H9 (cell line): ENCODE measurements at regions not wholly inside any gene's neighbourhood (a gene's known extent, or its start where the extent isn't known, plus 50 kb on each side); places are given as distances from the start of the nearest gene placed in this dataset.
"Not testable (repeated sequence)": the region's sequence is repeated elsewhere in the genome, so short reads cannot be mapped to it uniquely, and the experiment has no call there.

ENCODE experiments used
- DNase-seq: peaks from one replicate; pipeline ENCODE4 v3.0.0-alpha.2; 2017
- H2AFZ ChIP-seq: one replicate; pipeline ENCODE4 v1.6.1; 2013; ENCODE audit warnings: mild to moderate bottlenecking, low read length, control low read depth, moderate library complexity
- H2AK5ac ChIP-seq: 2 replicates; pipeline ENCODE4 v1.6.1; 2013; ENCODE audit warnings: low read length, control low read depth, mixed read lengths; ENCODE audit not compliant: insufficient read length
- H2BK120ac ChIP-seq: one replicate; pipeline ENCODE4 v1.6.1; 2013; ENCODE audit warnings: low read depth, mild to moderate bottlenecking, low read length, control low read depth, inconsistent platforms; ENCODE audit not compliant: poor library complexity, severe bottlenecking
- H2BK12ac ChIP-seq: 2 replicates; pipeline ENCODE4 v1.6.1; 2013; ENCODE audit warnings: low read length, control low read depth, mixed read lengths, low read depth; ENCODE audit not compliant: insufficient read length
- H2BK15ac ChIP-seq: 2 replicates; pipeline ENCODE4 v1.6.1; 2013; ENCODE audit warnings: low read depth, low read length, control low read depth
- H2BK20ac ChIP-seq: one replicate; pipeline ENCODE4 v1.6.1; 2013; ENCODE audit warnings: low read depth, mild to moderate bottlenecking, low read length, control low read depth, inconsistent platforms; ENCODE audit not compliant: poor library complexity, severe bottlenecking
- H2BK5ac ChIP-seq: 2 replicates; pipeline ENCODE4 v1.6.1; 2013; ENCODE audit warnings: low read length, control low read depth, mixed read lengths; ENCODE audit not compliant: insufficient read length
- H3K14ac ChIP-seq: 2 replicates; pipeline ENCODE4 v1.6.1; 2013; ENCODE audit warnings: low read length, control low read depth; ENCODE audit not compliant: insufficient read depth
- H3K18ac ChIP-seq: 2 replicates; pipeline ENCODE4 v1.6.1; 2013; ENCODE audit warnings: low read depth, mild to moderate bottlenecking, mixed read lengths, low read length, control low read depth; ENCODE audit not compliant: insufficient read length
- H3K23ac ChIP-seq: 2 replicates; pipeline ENCODE4 v1.6.1; 2013; ENCODE audit warnings: low read length, control low read depth, mixed read lengths, low read depth; ENCODE audit not compliant: insufficient read length
- H3K23me2 ChIP-seq: 2 replicates; pipeline ENCODE4 v1.6.1; 2013; ENCODE audit warnings: low read depth, mild to moderate bottlenecking, mixed read lengths, low read length, control low read depth; ENCODE audit not compliant: insufficient read length, poor library complexity, severe bottlenecking
- H3K27ac ChIP-seq: 2 replicates; pipeline ENCODE4 v1.5.1; 2013; ENCODE audit warnings: low read length, control low read depth, mixed read lengths, low read depth; ENCODE audit not compliant: insufficient read length
- H3K27me3 ChIP-seq: 2 replicates; pipeline ENCODE4 v1.6.1; 2013; ENCODE audit warnings: low read length, control low read depth, inconsistent platforms; ENCODE audit not compliant: insufficient read depth
- H3K4ac ChIP-seq: 2 replicates; pipeline ENCODE4 v1.6.1; 2013; ENCODE audit warnings: low read depth, mild to moderate bottlenecking, control low read depth, inconsistent platforms, low read length, moderate library complexity
- H3K4me1 ChIP-seq: 2 replicates; pipeline ENCODE4 v1.6.1; 2013; ENCODE audit warnings: low read length, control low read depth, inconsistent platforms; ENCODE audit not compliant: insufficient read depth
- H3K4me2 ChIP-seq: 2 replicates; pipeline ENCODE4 v1.6.1; 2013; ENCODE audit warnings: low read length, control low read depth, mixed read lengths; ENCODE audit not compliant: insufficient read length, insufficient read depth
- H3K56ac ChIP-seq: 2 replicates; pipeline ENCODE4 v1.6.1; 2013; ENCODE audit warnings: low read depth, mild to moderate bottlenecking, mixed read lengths, low read length, control low read depth; ENCODE audit not compliant: insufficient read length
- H3K79me1 ChIP-seq: 2 replicates; pipeline ENCODE4 v1.6.1; 2013; ENCODE audit warnings: low read depth, mild to moderate bottlenecking, moderate library complexity, low read length, control low read depth, inconsistent platforms; ENCODE audit not compliant: insufficient read depth, poor library complexity, severe bottlenecking
- H3K79me2 ChIP-seq: 2 replicates; pipeline ENCODE4 v1.6.1; 2013; ENCODE audit warnings: low read length, control low read depth, inconsistent platforms; ENCODE audit not compliant: insufficient read depth
- H3K9ac ChIP-seq: 2 replicates; pipeline ENCODE4 v1.6.1; 2013; ENCODE audit warnings: low read length, control low read depth, mixed read lengths; ENCODE audit not compliant: insufficient read length; ENCODE audit errors: extremely low read depth
- H3K9me3 ChIP-seq: one replicate; pipeline ENCODE4 v1.6.1; 2013; ENCODE audit warnings: low read depth, low read length, inconsistent platforms; ENCODE audit not compliant: control insufficient read depth
- H3T11ph ChIP-seq: one replicate; pipeline ENCODE4 v1.6.1; 2013; ENCODE audit warnings: mild to moderate bottlenecking, low read length, control low read depth, inconsistent platforms
- H4K20me1 ChIP-seq: one replicate; pipeline ENCODE4 v1.6.1; 2013; ENCODE audit not compliant: control insufficient read depth, insufficient read length, insufficient read depth
- H4K5ac ChIP-seq: 2 replicates; pipeline ENCODE4 v1.6.1; 2013; ENCODE audit warnings: low read depth, mild to moderate bottlenecking, mixed read lengths, low read length, control low read depth; ENCODE audit not compliant: insufficient read length
- H4K8ac ChIP-seq: replicated peaks from 2 replicates; pipeline ENCODE4 v1.6.1; 2013; ENCODE audit warnings: low read length, control low read depth, mixed read lengths, low read depth; ENCODE audit not compliant: insufficient read length
- H4K91ac ChIP-seq: 2 replicates; pipeline ENCODE4 v1.6.1; 2013; ENCODE audit warnings: low read depth, mild to moderate bottlenecking, moderate library complexity, mixed read lengths, low read length, control low read depth; ENCODE audit not compliant: insufficient read length
- H3K27ac Mint-ChIP-seq, 3 experiments: 2 replicates in 2 of 3; 3 replicates in 1 of 3; pipeline ENCODE4 v1.8.0; 2020 to 2021; ENCODE audit warnings: mixed read lengths in 3 of 3, mild to moderate bottlenecking in 1 of 3, moderate library complexity in 1 of 3
- H3K27me3 Mint-ChIP-seq: 2 replicates; pipeline ENCODE4 v1.8.0; 2021; ENCODE audit warnings: low read depth, mild to moderate bottlenecking, moderate library complexity, mixed read lengths
- H3K36me3 Mint-ChIP-seq, 3 experiments: 2 replicates in 2 of 3; 3 replicates in 1 of 3; pipeline ENCODE4 v1.8.0; 2020 to 2021; ENCODE audit warnings: low read depth in 3 of 3, mixed read lengths in 3 of 3; ENCODE audit not compliant: insufficient read depth in 1 of 3
- H3K4me1 Mint-ChIP-seq, 2 experiments: 2 replicates each; pipeline ENCODE4 v1.8.0; 2020; ENCODE audit warnings: mixed read lengths in 2 of 2
- H3K4me3 Mint-ChIP-seq, 2 experiments: 2 replicates in 1 of 2; 3 replicates in 1 of 2; pipeline ENCODE4 v1.8.0; 2020 to 2021; ENCODE audit warnings: mild to moderate bottlenecking in 2 of 2, mixed read lengths in 2 of 2, moderate library complexity in 1 of 2
- H3K9me3 Mint-ChIP-seq, 2 experiments: 2 replicates in 1 of 2; 3 replicates in 1 of 2; pipeline ENCODE4 v1.8.0; 2020; ENCODE audit warnings: mild to moderate bottlenecking in 2 of 2, mixed read lengths in 2 of 2, moderate library complexity in 1 of 2
- WGBS: extraction: QIAGEN DNeasy Blood & Tissue Kit; methylation state at CpG from one replicate; pipeline ENCODE4 v1.1.7; 2013; ENCODE audit warnings: missing lambda C conversion rate, low lambda C conversion rate, mixed read lengths; ENCODE audit not compliant: insufficient read length; ENCODE audit errors: extremely low coverage; 5-methylcytosine and 5-hydroxymethylcytosine counted together
- TF ChIP-seq, protein P1 (sequence below): fragments of 200-600 bp; sonication (generic); conservative IDR thresholded peaks from 3 replicates; pipeline ENCODE4 v1.8.0; 2021; ENCODE audit warnings: antibody characterized with exemption, mild to moderate bottlenecking

DNA sequence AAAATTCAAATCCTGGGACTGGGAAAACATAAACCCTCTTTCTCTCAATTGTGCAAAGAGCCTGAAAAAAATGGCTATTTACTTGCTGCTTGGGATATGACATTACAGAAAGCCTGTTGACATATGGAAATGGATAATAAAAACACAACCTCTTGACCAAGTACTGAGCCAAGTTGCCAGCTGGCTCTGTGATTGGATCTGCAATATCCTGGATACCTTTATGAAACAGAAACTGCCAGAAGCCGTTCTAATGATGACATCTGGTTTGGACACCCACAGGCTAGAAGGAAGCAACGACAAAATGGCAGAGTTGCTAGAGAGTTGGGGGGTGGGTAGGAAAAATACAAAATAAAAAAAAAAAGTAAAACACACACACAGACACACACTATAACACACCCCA is 481.4 kb downstream of the FAT4 start:
- Histone ChIP-seq H3K27me3 (no peaks in the 10 kb centered on the region), H4K91ac (no peak overlapping the region), H3T11ph (no peak overlapping the region), H4K5ac (no peak overlapping the region), H3K9me3 (no peaks in the 10 kb centered on the region), H3K27ac (no peak overlapping the region), H3K18ac (no peak overlapping the region), H4K8ac (no peak overlapping the region), H3K9ac (no peak overlapping the region), H3K4me2 (no peak overlapping the region), H3K23ac (no peak overlapping the region), H2BK12ac (no peak overlapping the region), H3K23me2 (no peaks in the 10 kb centered on the region), H3K79me1 (no peaks in the 10 kb centered on the region), H2BK120ac (no peak overlapping the region), H2AFZ (no peak overlapping the region), H3K14ac (no peak overlapping the region), H4K20me1 (no peaks in the 10 kb centered on the region), H3K56ac (no peak overlapping the region), H2BK5ac (no peak overlapping the region), H3K4ac (no peak overlapping the region), H2BK20ac (no peak overlapping the region), H3K79me2 (no peaks in the 10 kb centered on the region), H3K4me1 (0 out of 2 replicates have a peak, but pooled peaks cover 2% of the 10 kb centered on the region), H2BK15ac (no peak overlapping the region), H2AK5ac (no peak overlapping the region)
- TF ChIP-seq, protein P1, sequence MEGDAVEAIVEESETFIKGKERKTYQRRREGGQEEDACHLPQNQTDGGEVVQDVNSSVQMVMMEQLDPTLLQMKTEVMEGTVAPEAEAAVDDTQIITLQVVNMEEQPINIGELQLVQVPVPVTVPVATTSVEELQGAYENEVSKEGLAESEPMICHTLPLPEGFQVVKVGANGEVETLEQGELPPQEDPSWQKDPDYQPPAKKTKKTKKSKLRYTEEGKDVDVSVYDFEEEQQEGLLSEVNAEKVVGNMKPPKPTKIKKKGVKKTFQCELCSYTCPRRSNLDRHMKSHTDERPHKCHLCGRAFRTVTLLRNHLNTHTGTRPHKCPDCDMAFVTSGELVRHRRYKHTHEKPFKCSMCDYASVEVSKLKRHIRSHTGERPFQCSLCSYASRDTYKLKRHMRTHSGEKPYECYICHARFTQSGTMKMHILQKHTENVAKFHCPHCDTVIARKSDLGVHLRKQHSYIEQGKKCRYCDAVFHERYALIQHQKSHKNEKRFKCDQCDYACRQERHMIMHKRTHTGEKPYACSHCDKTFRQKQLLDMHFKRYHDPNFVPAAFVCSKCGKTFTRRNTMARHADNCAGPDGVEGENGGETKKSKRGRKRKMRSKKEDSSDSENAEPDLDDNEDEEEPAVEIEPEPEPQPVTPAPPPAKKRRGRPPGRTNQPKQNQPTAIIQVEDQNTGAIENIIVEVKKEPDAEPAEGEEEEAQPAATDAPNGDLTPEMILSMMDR, result no peak
- H3K27me3 Mint-ChIP-seq, result no peaks in the 10 kb centered on the region
- H3K4me3 Mint-ChIP-seq, result no peak overlapping the region
- peaks cover 23 to 31% of the 10 kb centered on the region in 2 experiments for H3K4me1 Mint-ChIP-seq
- H3K9me3 Mint-ChIP-seq, result no peaks in the 10 kb centered on the region
- H3K36me3 Mint-ChIP-seq, result no peaks in the 10 kb centered on the region
- no peak for DNase-seq
- H3K27ac Mint-ChIP-seq, result 0 out of 7 replicates have a peak overlapping the region, but pooled peaks of 1 of the 3 experiments have one; percentile 14
- no CpG with 5 or more reads among the region's 2 CpGs for WGBS

DNA sequence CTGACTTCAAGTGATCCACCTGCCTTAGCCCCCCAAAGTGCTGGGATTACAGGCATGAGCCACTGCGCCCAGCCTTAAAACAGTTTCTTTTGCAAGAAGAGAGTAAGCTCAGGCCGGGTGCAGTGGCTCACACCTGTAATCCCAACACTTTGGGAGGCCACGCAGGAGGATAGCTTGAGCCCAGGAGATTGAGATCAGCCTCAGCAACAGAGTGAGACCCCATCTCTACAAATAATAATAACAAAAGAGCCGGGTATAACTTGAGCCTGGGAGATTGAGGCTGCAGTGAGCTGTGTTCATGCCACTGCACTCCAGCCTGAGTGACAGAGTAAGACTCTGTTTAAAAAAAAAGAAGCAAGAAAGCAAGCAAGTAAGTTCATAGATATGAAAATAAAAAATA is 482.9 kb downstream of the FAT4 start:
- H2BK15ac ChIP-seq, H3K9ac ChIP-seq, H3K14ac ChIP-seq, H3K9me3 ChIP-seq, H3K27ac ChIP-seq, H3T11ph ChIP-seq, H4K20me1 ChIP-seq, H2AK5ac ChIP-seq, H3K23ac ChIP-seq, H3K9me3 Mint-ChIP-seq, H3K27me3 ChIP-seq, H3K18ac ChIP-seq, H3K4me1 ChIP-seq, H3K56ac ChIP-seq, H4K8ac ChIP-seq, H3K4ac ChIP-seq, H3K27me3 Mint-ChIP-seq, H3K79me2 ChIP-seq, H2BK12ac ChIP-seq, H3K36me3 Mint-ChIP-seq, H3K4me3 Mint-ChIP-seq, H3K4me2 ChIP-seq, H2BK20ac ChIP-seq, H2AFZ ChIP-seq, H2BK5ac ChIP-seq, H4K91ac ChIP-seq, H2BK120ac ChIP-seq, H3K23me2 ChIP-seq, H3K79me1 ChIP-seq, H4K5ac ChIP-seq: not testable (repeated sequence)
- no CpG with 5 or more reads among the region's 4 CpGs for WGBS
- Mint-ChIP-seq H3K27ac (peak overlapping the region in 2 of 3 experiments; percentile 19 to 84; a peak in 2 of 7 replicates), H3K4me1 (peaks cover 23 to 28% of the 10 kb centered on the region in 2 experiments)
- DNase-seq, result peak; percentile 82
